GM18505 (cell line): ENCODE measurements at regions not wholly inside any gene's neighbourhood (a gene's known extent, or its start where the extent isn't known, plus 50 kb on each side); places are given as distances from the start of the nearest gene placed in this dataset.

ENCODE experiments used
- ATAC-seq: cut with Tn5 transposase; IDR thresholded peaks from one replicate; pipeline ENCODE4 v1.9.1; 2021; ENCODE audit not compliant: unreplicated experiment
- POLR2A ChIP-seq: IDR thresholded peaks from 4 replicates; pipeline ENCODE4 v1.6.1; 2011; ENCODE audit warnings: borderline replicate concordance; ENCODE audit not compliant: insufficient read depth, insufficient read length; ENCODE audit errors: extremely low read depth

- no peak for TF ChIP-seq POLR2A
- no peak for ATAC-seq
Measured at GRCh38 chr13:60765700-60766411, 368.8 kb downstream of the TDRD3 start.

GRCh38 chr13:60759499-60759898 is 362.5 kb downstream of the TDRD3 start:
- TF ChIP-seq POLR2A: no peak
- no peak for ATAC-seq

GRCh38 chr13:60758637-60759036 is 361.6 kb downstream of the TDRD3 start:
- no peak for ATAC-seq
- TF ChIP-seq POLR2A: no peak

GRCh38 chr13:60757501-60758215 is 360.6 kb downstream of the TDRD3 start:
- no peak for TF ChIP-seq POLR2A
- ATAC-seq: no peak

- TF ChIP-seq POLR2A: no peak
- no peak for ATAC-seq
Measured at GRCh38 chr13:60756306-60756705, 359.3 kb downstream of the TDRD3 start.

GRCh38 chr13:60755380-60756163 is 358.6 kb downstream of the TDRD3 start:
- TF ChIP-seq POLR2A: no peak
- ATAC-seq: no peak

- no peak for ATAC-seq
- no peak for TF ChIP-seq POLR2A
Measured at GRCh38 chr13:60754211-60755090, 357.4 kb downstream of the TDRD3 start.

GRCh38 chr13:60753641-60754040 is 356.6 kb downstream of the TDRD3 start:
- no peak for TF ChIP-seq POLR2A
- ATAC-seq: no peak

- ATAC-seq: no peak
- TF ChIP-seq POLR2A: no peak
Measured at GRCh38 chr13:60745343-60745742, 348.3 kb downstream of the TDRD3 start.

GRCh38 chr13:60733933-60734332 is 336.9 kb downstream of the TDRD3 start:
- ATAC-seq: no peak
- TF ChIP-seq POLR2A: no peak

- no peak for TF ChIP-seq POLR2A
- ATAC-seq: no peak
Measured at GRCh38 chr13:60727140-60727539, 330.1 kb downstream of the TDRD3 start.

- no peak for ATAC-seq
- no peak for TF ChIP-seq POLR2A
Measured at GRCh38 chr13:60721063-60721462, 324.0 kb downstream of the TDRD3 start.

GRCh38 chr13:60720590-60720989 is 323.6 kb downstream of the TDRD3 start:
- ATAC-seq: no peak
- no peak for TF ChIP-seq POLR2A
